Testis (tissue), 2 donors: ENCODE measurements at regions not wholly inside any gene's neighbourhood (a gene's known extent, or its start where the extent isn't known, plus 50 kb on each side); places are given as distances from the start of the nearest gene placed in this dataset.
A peak's percentile ranks its signal among the peaks of the same experiment; 100 is the strongest.

Experiments used
- DNase-seq: peaks from one replicate; pipeline ENCODE4 v3.0.0-alpha.2; 2019
- H3K27ac ChIP-seq, 2 donors: fragments of 200-600 bp; sonication (generic); one replicate each; pipeline ENCODE4 v1.5.1; 2019
- H3K27me3 ChIP-seq: fragments of 200-600 bp; sonication (generic); one replicate; pipeline ENCODE4 v1.5.1; 2019
- H3K36me3 ChIP-seq: fragments of 200-600 bp; sonication (generic); one replicate; pipeline ENCODE4 v1.5.1; 2017; ENCODE audit warnings: low read depth; ENCODE audit errors: missing control alignments
- H3K4me1 ChIP-seq: fragments of 200-600 bp; sonication (generic); one replicate; pipeline ENCODE4 v1.5.1; 2019
- H3K4me3 ChIP-seq, 2 donors: fragments of 200-600 bp; sonication (generic); one replicate each; pipeline ENCODE4 v1.5.1; 2017 to 2019
- H3K9me3 ChIP-seq: fragments of 200-600 bp; sonication (generic); one replicate; pipeline ENCODE4 v1.5.1; 2017
- CTCF ChIP-seq, 3 experiments: fragments of 450-650 bp in 2 of 3; fragments of 200-600 bp in 1 of 3; sonication (generic) in 1 of 3; IDR thresholded peaks; one replicate each; pipeline ENCODE4 v1.5.1; 2016 to 2019; ENCODE audit warnings: antibody characterized with exemption in 3 of 3, mild to moderate bottlenecking in 2 of 3, moderate library complexity in 1 of 3
- POLR2A ChIP-seq: fragments of 450-650 bp; IDR thresholded peaks from one replicate; pipeline ENCODE4 v1.6.1; 2017; ENCODE audit warnings: antibody characterized with exemption, mild to moderate bottlenecking, moderate library complexity
- WGBS, 2 donors: methylation state at CpG; one replicate each; pipeline ENCODE4 v1.1.5; 2018; 5-methylcytosine and 5-hydroxymethylcytosine counted together
- intact Hi-C: fragments of 100-400 bp; cut with DNase I; formaldehyde crosslinking; loops from one replicate; pipeline ENCODE4 v1.15.1; 2023; ENCODE audit warnings: low total_unique reads

DNA sequence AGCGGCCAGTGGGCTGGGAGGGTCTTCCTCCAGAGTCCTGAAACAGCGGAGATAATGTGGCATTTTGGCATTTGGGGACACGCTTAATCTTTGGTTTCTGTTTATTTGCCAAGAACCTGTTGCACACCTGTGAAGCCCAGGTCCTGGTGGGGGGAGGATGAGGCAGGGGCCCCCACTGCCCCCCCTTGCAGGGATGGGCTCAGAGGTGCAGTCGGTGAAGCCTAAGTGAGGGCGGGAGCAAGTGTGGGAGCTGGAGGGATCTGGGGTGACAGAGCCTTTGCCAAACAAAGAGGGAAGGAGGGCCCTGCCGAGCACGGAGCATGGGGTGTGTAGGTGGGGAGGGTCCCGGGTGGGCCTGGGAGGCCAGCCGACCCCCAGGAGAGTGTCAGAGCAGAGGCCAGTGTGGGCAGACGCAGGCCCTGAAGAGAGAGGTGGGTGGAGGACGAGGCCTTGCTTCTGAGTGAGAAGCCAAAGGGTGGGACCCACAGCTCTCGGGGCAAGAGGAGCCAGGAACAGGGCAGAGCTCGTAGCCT lies 62.1 kb upstream of the ADGRA1 start:
- Histone ChIP-seq H3K9me3 (no peaks in the 10 kb centered on the region), H3K36me3 (no peaks in the 10 kb centered on the region), H3K27me3 (no peaks in the 10 kb centered on the region), H3K4me3 (no peak overlapping the region), H3K4me1 (no peaks in the 10 kb centered on the region), H3K27ac (no peak overlapping the region)
- no peak for TF ChIP-seq CTCF (IDR thresholded peaks at IDR 0.05)
- no peak for TF ChIP-seq POLR2A
- 86 to 87% methylated on average over 12 to 13 of the region's 13 CpGs for WGBS, 2 donors
- intact Hi-C loops = no loop called here
- no peak for DNase-seq

- TF ChIP-seq POLR2A = no peak
- no peak for TF ChIP-seq CTCF (IDR thresholded peaks at IDR 0.05)
- Histone ChIP-seq H3K4me1 (no peaks in the 10 kb centered on the region), H3K4me3 (no peak overlapping the region), H3K27me3 (no peaks in the 10 kb centered on the region), H3K27ac (no peak overlapping the region), H3K36me3 (no peaks in the 10 kb centered on the region), H3K9me3 (no peaks in the 10 kb centered on the region)
- 66 to 81% methylated on average over 33 to 34 of the region's 34 CpGs for WGBS, 2 donors
- intact Hi-C loops = no loop called here
- DNase-seq = no peak
Measured at GRCh38 chr10:133024704-133025557, 62.8 kb upstream of the ADGRA1 start.

GRCh38 chr10:133023216-133023843 lies 64.4 kb upstream of the ADGRA1 start:
- intact Hi-C loops = no loop called here
- WGBS, 2 donors = 86 to 88% methylated on average over 15 to 31 of the region's 31 CpGs
- TF ChIP-seq CTCF (IDR thresholded peaks at IDR 0.05) (no peak), POLR2A (no peak)
- no peaks in the 10 kb centered on the region for H3K27me3 ChIP-seq
- no peaks in the 10 kb centered on the region for H3K9me3 ChIP-seq
- no peak for DNase-seq
- no peaks in the 10 kb centered on the region for H3K4me1 ChIP-seq
- no peak overlapping the region for H3K4me3 ChIP-seq
- H3K36me3 ChIP-seq = no peaks in the 10 kb centered on the region
- H3K27ac ChIP-seq = no peak overlapping the region

- TF ChIP-seq POLR2A (no peak), CTCF (IDR thresholded peaks at IDR 0.05) (no peak)
- intact Hi-C loops = no loop called here
- Histone ChIP-seq H3K36me3 (no peaks in the 10 kb centered on the region), H3K27ac (no peak overlapping the region), H3K4me1 (no peaks in the 10 kb centered on the region), H3K9me3 (no peaks in the 10 kb centered on the region), H3K4me3 (no peak overlapping the region), H3K27me3 (no peaks in the 10 kb centered on the region)
- WGBS, 2 donors = 23 to 55% methylated on average over 9 to 10 of the region's 10 CpGs
- DNase-seq = peak; percentile 48
Measured at GRCh38 chr10:133022776-133023100, 65.0 kb upstream of the ADGRA1 start.
